ENCODE measurements at regions not wholly inside any gene's neighbourhood (a gene's known extent, or its start where the extent isn't known, plus 50 kb on each side); places are given as distances from the start of the nearest gene placed in this dataset.
"Not testable (repeated sequence)": the region's sequence is repeated elsewhere in the genome, so short reads cannot be mapped to it uniquely, and the experiment has no call there.

GRCh38 chr1:146487555-146487954 lies 258.7 kb upstream of the NOTCH2NLA start:
- DNase-seq = not testable (repeated sequence)

- DNase-seq = not testable (repeated sequence)
Observed at GRCh38 chr1:146487155-146487554, 258.3 kb upstream of the NOTCH2NLA start.

- not testable (repeated sequence) for DNase-seq
Observed at GRCh38 chr1:146486300-146487014, 257.6 kb upstream of the NOTCH2NLA start.

DNA sequence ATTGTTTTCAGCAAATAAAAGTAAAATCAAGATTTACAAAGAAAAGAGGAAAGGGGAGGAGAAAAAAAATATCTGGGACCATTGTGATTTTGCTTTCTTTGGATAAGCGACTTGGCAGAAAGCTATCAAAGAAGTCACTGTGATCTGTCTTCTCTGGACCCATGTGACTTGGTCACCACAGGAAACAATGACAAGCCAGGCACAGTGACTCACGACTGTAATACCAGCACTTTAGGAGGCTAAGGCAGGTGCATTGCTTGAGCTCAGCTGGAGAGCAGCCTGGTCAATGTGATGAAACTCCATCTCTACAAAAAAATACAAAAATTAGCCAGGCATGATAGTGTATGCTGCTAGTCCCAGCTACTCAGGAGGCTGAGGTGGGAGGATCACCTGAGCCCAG lies 255.4 kb upstream of the NOTCH2NLA start:
- not testable (repeated sequence) for DNase-seq

DNA sequence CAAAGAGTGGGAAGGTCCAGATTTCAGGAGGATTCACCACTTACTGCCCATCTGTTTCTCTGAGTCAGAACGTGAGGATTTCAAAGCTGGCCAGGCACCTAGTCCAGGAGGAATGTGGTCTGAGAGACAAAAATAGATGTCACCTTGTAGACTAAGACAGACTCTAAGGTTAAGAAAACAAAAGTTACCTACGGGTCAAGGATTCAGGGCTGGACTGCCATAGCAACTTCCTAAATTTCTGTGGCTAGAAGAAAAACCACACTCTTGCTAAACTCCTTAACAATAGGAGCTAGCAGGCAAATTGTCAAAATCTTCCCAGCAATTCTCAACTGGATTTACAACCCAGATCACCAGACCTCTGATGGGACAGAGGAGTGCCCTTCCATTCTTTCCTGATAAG lies 250.4 kb upstream of the NOTCH2NLA start:
- not testable (repeated sequence) for DNase-seq

- not testable (repeated sequence) for DNase-seq
Observed at GRCh38 chr1:146478125-146478720, 249.4 kb upstream of the NOTCH2NLA start.

- not testable (repeated sequence) for DNase-seq
Observed at GRCh38 chr1:146475086-146475485, 246.3 kb upstream of the NOTCH2NLA start.

GRCh38 chr1:146474216-146474615 lies 245.4 kb upstream of the NOTCH2NLA start:
- DNase-seq = not testable (repeated sequence)

GRCh38 chr1:146472192-146472861 lies 243.5 kb upstream of the NOTCH2NLA start:
- DNase-seq = peak; percentile 70 to 75

GRCh38 chr1:146459939-146460338 lies 231.1 kb upstream of the NOTCH2NLA start:
- DNase-seq = not testable (repeated sequence)

GRCh38 chr1:146459308-146459707 lies 230.5 kb upstream of the NOTCH2NLA start:
- DNase-seq = not testable (repeated sequence)

- not testable (repeated sequence) for DNase-seq
Observed at GRCh38 chr1:146448877-146449246, 220.0 kb upstream of the NOTCH2NLA start.

- DNase-seq = peak; percentile 45 to 53
Observed at GRCh38 chr1:146448212-146448876, 219.5 kb upstream of the NOTCH2NLA start.

- DNase-seq = peak; percentile 11 to 16
Observed at GRCh38 chr1:146443871-146444222, 215.0 kb upstream of the NOTCH2NLA start.

GRCh38 chr1:146443088-146443870 lies 214.5 kb upstream of the NOTCH2NLA start:
- not testable (repeated sequence) for DNase-seq

DNA sequence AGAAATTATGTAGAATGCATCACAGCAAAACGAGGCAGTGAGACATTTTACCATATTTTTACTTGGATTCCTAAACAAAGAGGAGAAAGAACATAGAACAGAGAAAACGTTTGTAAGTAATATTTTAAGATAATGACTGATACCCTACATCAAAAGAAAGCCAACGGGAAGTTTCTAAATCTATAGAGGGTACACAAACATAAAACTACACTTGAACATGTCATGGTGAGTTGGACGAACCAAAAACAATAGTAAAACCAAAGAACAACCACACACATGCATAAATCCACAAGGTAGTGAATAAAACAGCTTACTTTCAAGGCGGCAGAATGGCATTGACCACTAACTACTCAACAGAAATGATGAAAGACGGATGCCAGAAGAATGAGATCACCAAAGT lies 209.7 kb upstream of the NOTCH2NLA start:
- DNase-seq = not testable (repeated sequence)

GRCh38 chr1:146416642-146417041 lies 187.8 kb upstream of the NOTCH2NLA start:
- DNase-seq = not testable (repeated sequence)

- DNase-seq = not testable (repeated sequence)
Observed at GRCh38 chr1:146415017-146415416, 186.2 kb upstream of the NOTCH2NLA start.

DNA sequence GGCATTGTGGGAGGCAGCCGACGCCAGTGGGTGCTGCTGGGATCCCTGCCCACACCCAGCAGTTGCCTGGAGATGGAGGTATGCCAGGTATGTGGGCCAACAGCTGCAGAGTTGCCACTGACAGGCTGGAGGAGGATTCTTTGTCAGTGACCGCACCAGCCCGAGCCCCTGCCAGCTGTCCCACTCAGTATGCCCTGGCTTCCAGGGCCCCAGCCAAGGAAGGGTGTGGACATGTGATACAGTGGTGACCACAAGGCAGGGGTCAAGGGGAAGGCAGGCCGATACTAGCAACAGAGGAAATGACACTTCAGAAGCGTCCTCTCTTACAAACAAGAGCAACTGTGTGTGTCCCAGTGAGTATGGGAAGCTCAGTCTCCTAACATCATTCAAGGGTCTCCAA lies 185.1 kb upstream of the NOTCH2NLA start:
- not testable (repeated sequence) for DNase-seq

DNA sequence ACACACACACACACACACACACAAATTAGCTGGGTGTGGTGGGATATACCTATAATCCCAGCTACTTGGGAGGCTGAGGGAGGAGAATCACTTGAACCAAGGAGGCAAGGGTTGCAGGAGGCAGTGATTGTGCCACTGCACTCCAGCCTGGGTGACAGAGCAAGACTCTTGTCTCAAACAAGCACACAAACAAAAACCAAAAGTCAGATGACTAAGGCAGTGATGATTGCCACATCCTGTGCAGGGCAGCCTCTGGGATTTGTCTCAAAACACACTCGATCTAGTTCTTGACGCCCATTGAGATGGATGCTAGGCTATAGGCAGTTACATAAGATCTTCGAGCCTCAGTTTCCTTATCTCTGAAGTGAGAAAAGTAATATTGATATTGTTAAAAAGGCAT lies 183.1 kb upstream of the NOTCH2NLA start:
- DNase-seq = peak in 1 of 2 experiments; percentile 47

DNA sequence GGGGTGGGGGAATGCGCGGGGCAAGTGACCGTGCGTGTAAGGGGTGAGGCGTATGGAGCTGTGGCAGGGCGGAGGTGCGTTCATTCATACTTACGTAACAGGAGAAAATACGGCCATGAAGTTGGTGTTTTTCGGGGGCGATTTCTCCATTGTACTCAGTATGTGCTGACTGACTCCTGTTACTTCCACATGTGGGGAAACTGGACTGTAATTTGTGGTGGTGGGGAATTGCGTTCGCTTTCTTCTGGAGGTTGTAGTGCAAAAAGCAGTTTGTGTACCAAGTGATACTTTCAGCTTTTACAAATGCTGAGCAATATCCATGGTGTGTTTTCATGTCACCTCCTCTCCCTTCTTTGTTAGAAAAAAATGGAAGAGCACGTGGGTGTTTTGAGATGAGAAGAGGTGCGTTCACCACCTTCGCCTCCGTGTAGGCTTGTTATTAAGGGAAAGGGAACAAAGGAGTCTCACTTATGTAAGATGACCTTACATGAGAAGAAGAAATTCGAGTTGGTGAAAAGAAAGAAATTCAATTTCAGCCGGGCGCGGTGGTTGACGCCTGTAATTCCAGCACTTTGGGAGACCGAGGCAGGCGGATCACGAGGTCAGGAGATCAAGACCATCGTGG lies 181.1 kb upstream of the NOTCH2NLA start:
- DNase-seq = not testable (repeated sequence)
